Effector memory CD8-positive, alpha-beta T cell (primary cell): ENCODE measurements at regions not wholly inside any gene's neighbourhood (a gene's known extent, or its start where the extent isn't known, plus 50 kb on each side); places are given as distances from the start of the nearest gene placed in this dataset.
"Not testable (repeated sequence)": the region's sequence is repeated elsewhere in the genome, so short reads cannot be mapped to it uniquely, and the experiment has no call there.

Experiments used
- ATAC-seq: fragments of 150-1000 bp; cut with Tn5 transposase; replicated peaks from 2 replicates; pipeline ENCODE4 v1.10.0; 2021; ENCODE audit warnings: mild to moderate bottlenecking, moderate library complexity
- DNase-seq, 3 experiments: peaks; one replicate each; pipeline ENCODE4 v3.0.0; 2021
- H3K27ac Mint-ChIP-seq, 2 donors: one replicate each; pipeline ENCODE4 v1.8.0; 2022; ENCODE audit warnings: mild to moderate bottlenecking in 2 of 2, mixed read lengths in 2 of 2, moderate library complexity in 2 of 2
- H3K27me3 Mint-ChIP-seq, 2 donors: one replicate each; pipeline ENCODE4 v1.8.0; 2022; ENCODE audit warnings: mixed read lengths in 2 of 2
- H3K36me3 Mint-ChIP-seq: one replicate; pipeline ENCODE4 v1.8.0; 2022; ENCODE audit warnings: mild to moderate bottlenecking, moderate library complexity, mixed read lengths; ENCODE audit not compliant: insufficient read depth
- H3K4me1 Mint-ChIP-seq, 2 donors: one replicate each; pipeline ENCODE4 v1.8.0; 2022; ENCODE audit warnings: low read depth in 2 of 2, mixed read lengths in 2 of 2
- H3K4me3 Mint-ChIP-seq, 2 donors: one replicate each; pipeline ENCODE4 v1.8.0; 2022; ENCODE audit warnings: mild to moderate bottlenecking in 2 of 2, mixed read lengths in 2 of 2, moderate library complexity in 2 of 2
- H3K9me3 Mint-ChIP-seq, 2 donors: one replicate each; pipeline ENCODE4 v1.8.0; 2022; ENCODE audit warnings: mixed read lengths in 2 of 2

GRCh38 chr3:130569461-130570365 lies 52.7 kb downstream of the COL6A6 start:
- no peaks in the 10 kb centered on the region for H3K4me1 Mint-ChIP-seq
- ATAC-seq (no peak), DNase-seq (no peak)
- H3K4me3 Mint-ChIP-seq = no peak overlapping the region
- H3K9me3 Mint-ChIP-seq = no peaks in the 10 kb centered on the region
- no peak overlapping the region for H3K27ac Mint-ChIP-seq
- H3K27me3 Mint-ChIP-seq = peaks cover 16 to 57% of the 10 kb centered on the region in 2 donors
- no peaks in the 10 kb centered on the region for H3K36me3 Mint-ChIP-seq

- no peak for DNase-seq
- no peak overlapping the region for H3K4me3 Mint-ChIP-seq
- peaks cover 4% of the 10 kb centered on the region for H3K36me3 Mint-ChIP-seq
- H3K27me3 Mint-ChIP-seq = peaks cover 29 to 69% of the 10 kb centered on the region in 2 donors
- H3K4me1 Mint-ChIP-seq = no peaks in the 10 kb centered on the region
- ATAC-seq = no peak
- no peaks in the 10 kb centered on the region for H3K9me3 Mint-ChIP-seq
- no peak overlapping the region for H3K27ac Mint-ChIP-seq
These were observed 55.8 kb downstream of the COL6A6 start for GRCh38 chr3:130572769-130573168.

GRCh38 chr3:130576375-130577266 lies 59.6 kb downstream of the COL6A6 start:
- Mint-ChIP-seq H3K27me3 (peaks cover 42 to 61% of the 10 kb centered on the region in 2 donors), H3K4me3 (no peak overlapping the region), H3K27ac (no peak overlapping the region), H3K4me1 (no peaks in the 10 kb centered on the region), H3K9me3 (no peaks in the 10 kb centered on the region), H3K36me3 (peaks cover 4% of the 10 kb centered on the region)
- ATAC-seq (no peak), DNase-seq (no peak)

- DNase-seq (no peak), ATAC-seq (no peak)
- Mint-ChIP-seq H3K27ac (no peak overlapping the region), H3K27me3 (peaks cover 34 to 49% of the 10 kb centered on the region in 2 donors), H3K36me3 (no peaks in the 10 kb centered on the region), H3K4me3 (no peak overlapping the region), H3K4me1 (no peaks in the 10 kb centered on the region), H3K9me3 (no peaks in the 10 kb centered on the region)
These were observed 65.6 kb downstream of the COL6A6 start for GRCh38 chr3:130582457-130583153.

GRCh38 chr3:130594749-130595148 lies 77.8 kb downstream of the COL6A6 start:
- ATAC-seq, H3K36me3 Mint-ChIP-seq, H3K9me3 Mint-ChIP-seq, H3K4me3 Mint-ChIP-seq, H3K4me1 Mint-ChIP-seq, DNase-seq, H3K27ac Mint-ChIP-seq: not testable (repeated sequence)
- peaks cover 31 to 38% of the 10 kb centered on the region in 2 donors for H3K27me3 Mint-ChIP-seq

GRCh38 chr3:130596484-130596883 lies 79.5 kb downstream of the COL6A6 start:
- Mint-ChIP-seq H3K4me1 (no peaks in the 10 kb centered on the region), H3K9me3 (peaks cover 0 to 2% of the 10 kb centered on the region in 2 donors), H3K27me3 (peaks cover 27 to 45% of the 10 kb centered on the region in 2 donors), H3K4me3 (no peak overlapping the region), H3K36me3 (no peaks in the 10 kb centered on the region), H3K27ac (no peak overlapping the region)
- ATAC-seq (no peak), DNase-seq (no peak)

- Mint-ChIP-seq H3K27ac (no peak overlapping the region), H3K27me3 (peaks cover 7 to 25% of the 10 kb centered on the region in 2 donors), H3K4me1 (no peaks in the 10 kb centered on the region), H3K4me3 (no peak overlapping the region), H3K36me3 (no peaks in the 10 kb centered on the region), H3K9me3 (peaks cover 0 to 2% of the 10 kb centered on the region in 2 donors)
- ATAC-seq (no peak), DNase-seq (no peak)
These were observed 84.5 kb downstream of the COL6A6 start for GRCh38 chr3:130601442-130601971.

- H3K36me3 Mint-ChIP-seq = peaks cover 3% of the 10 kb centered on the region
- H3K9me3 Mint-ChIP-seq = no peaks in the 10 kb centered on the region
- H3K27me3 Mint-ChIP-seq = peaks cover 0 to 7% of the 10 kb centered on the region in 2 donors
- no peak overlapping the region for H3K4me3 Mint-ChIP-seq
- no peak for ATAC-seq
- no peak for DNase-seq
- H3K27ac Mint-ChIP-seq = no peak overlapping the region
- no peaks in the 10 kb centered on the region for H3K4me1 Mint-ChIP-seq
These were observed 87.8 kb downstream of the COL6A6 start for GRCh38 chr3:130604806-130605205.

- no peak overlapping the region for H3K27ac Mint-ChIP-seq
- H3K9me3 Mint-ChIP-seq = peaks cover 0 to 2% of the 10 kb centered on the region in 2 donors
- DNase-seq (no peak), ATAC-seq (no peak)
- peaks cover 3% of the 10 kb centered on the region for H3K36me3 Mint-ChIP-seq
- peaks cover 0 to 5% of the 10 kb centered on the region in 2 donors for H3K27me3 Mint-ChIP-seq
- H3K4me3 Mint-ChIP-seq = no peak overlapping the region
- no peaks in the 10 kb centered on the region for H3K4me1 Mint-ChIP-seq
These were observed 89.4 kb downstream of the COL6A6 start for GRCh38 chr3:130606336-130606735.

GRCh38 chr3:130607553-130608154 lies 90.7 kb downstream of the COL6A6 start:
- Mint-ChIP-seq H3K4me3 (no peak overlapping the region), H3K4me1 (no peaks in the 10 kb centered on the region), H3K27me3 (peaks cover 0 to 17% of the 10 kb centered on the region in 2 donors), H3K27ac (no peak overlapping the region), H3K9me3 (peaks cover 0 to 10% of the 10 kb centered on the region in 2 donors), H3K36me3 (peaks cover 3% of the 10 kb centered on the region)
- no peak for ATAC-seq
- DNase-seq = no peak

GRCh38 chr3:130609166-130609979 lies 92.4 kb downstream of the COL6A6 start:
- DNase-seq = no peak
- Mint-ChIP-seq H3K27me3 (peaks cover 5 to 26% of the 10 kb centered on the region in 2 donors), H3K27ac (no peak overlapping the region), H3K9me3 (peaks cover 0 to 10% of the 10 kb centered on the region in 2 donors), H3K36me3 (peaks cover 3% of the 10 kb centered on the region), H3K4me1 (no peaks in the 10 kb centered on the region), H3K4me3 (no peak overlapping the region)
- ATAC-seq = no peak

GRCh38 chr3:130619196-130619595 lies 102.2 kb downstream of the COL6A6 start:
- no peak for ATAC-seq
- Mint-ChIP-seq H3K4me3 (no peak overlapping the region), H3K27me3 (peaks cover 19 to 23% of the 10 kb centered on the region in 2 donors), H3K36me3 (no peaks in the 10 kb centered on the region), H3K27ac (no peak overlapping the region), H3K9me3 (peaks cover 0 to 1% of the 10 kb centered on the region in 2 donors), H3K4me1 (no peaks in the 10 kb centered on the region)
- no peak for DNase-seq
